ENCODE measurements at regions not wholly inside any gene's neighbourhood (a gene's known extent, or its start where the extent isn't known, plus 50 kb on each side); places are given as distances from the start of the nearest gene placed in this dataset.

- no peak overlapping the region for H3K27ac ChIP-seq (ENCODE audit: insufficient read depth, low read length, poor library complexity, severe bottlenecking)
Measured at GRCh38 chr3:72093992-72094334, 309.0 kb upstream of the PROK2 start.

GRCh38 chr3:72093270-72093991 lies 308.5 kb upstream of the PROK2 start:
- peaks cover 5% of the 10 kb centered on the region for H3K27me3 Mint-ChIP-seq
- Histone ChIP-seq H3K9me3 (ENCODE audit: control insufficient read depth in 2 of 2, low read length in 2 of 2) (no peaks in the 10 kb centered on the region), H3K36me3 (ENCODE audit: control insufficient read depth, insufficient read depth, low read length) (no peaks in the 10 kb centered on the region), H3K27me3 (ENCODE audit: control insufficient read depth, insufficient read depth, low read length) (no peaks in the 10 kb centered on the region), H3K4me1 (ENCODE audit: control insufficient read depth, insufficient read depth, low read length, poor library complexity, severe bottlenecking) (no peaks in the 10 kb centered on the region), H3K27ac (ENCODE audit: insufficient read depth, low read length, poor library complexity, severe bottlenecking) (no peak overlapping the region), H3K4me3 (ENCODE audit: low read depth, low read length) (no peak overlapping the region)
- H3K4me3 Mint-ChIP-seq: no peak overlapping the region
- H3K9me3 Mint-ChIP-seq: no peaks in the 10 kb centered on the region
- peak in 1 of 3 donors; percentile 89 for DNase-seq
- H3K4me1 Mint-ChIP-seq: peaks cover 0 to 6% (median 4%) of the 10 kb centered on the region in 4 donors
- H3K36me3 Mint-ChIP-seq: no peaks in the 10 kb centered on the region
- ATAC-seq (ENCODE audit: low read depth in 2 of 2): no peak
- peak overlapping the region in 1 of 3 donors; percentile 12 for H3K27ac Mint-ChIP-seq

More at GRCh38 chr3:72093992-72094334, 309.0 kb upstream of the PROK2 start:
- Histone ChIP-seq H3K9me3 (ENCODE audit: control insufficient read depth in 2 of 2, low read length in 2 of 2) (no peaks in the 10 kb centered on the region), H3K27me3 (ENCODE audit: control insufficient read depth, insufficient read depth, low read length) (no peaks in the 10 kb centered on the region), H3K4me3 (ENCODE audit: low read depth, low read length) (no peak overlapping the region), H3K4me1 (ENCODE audit: control insufficient read depth, insufficient read depth, low read length, poor library complexity, severe bottlenecking) (no peaks in the 10 kb centered on the region), H3K36me3 (ENCODE audit: control insufficient read depth, insufficient read depth, low read length) (no peaks in the 10 kb centered on the region)
- Mint-ChIP-seq H3K36me3 (no peaks in the 10 kb centered on the region), H3K4me1 (peaks cover 0 to 6% (median 4%) of the 10 kb centered on the region in 4 donors), H3K9me3 (no peaks in the 10 kb centered on the region), H3K27ac (peak overlapping the region in 1 of 3 donors; percentile 12), H3K4me3 (no peak overlapping the region), H3K27me3 (peaks cover 5% of the 10 kb centered on the region)
- no peak for ATAC-seq (ENCODE audit: low read depth in 2 of 2)
- DNase-seq: no peak

GRCh38 chr3:72092778-72093177 lies 307.8 kb upstream of the PROK2 start:
- H3K27me3 ChIP-seq (ENCODE audit: control insufficient read depth, insufficient read depth, low read length): no peaks in the 10 kb centered on the region
- DNase-seq (no peak), ATAC-seq (ENCODE audit: low read depth in 2 of 2) (no peak)
- H3K4me3 ChIP-seq (ENCODE audit: low read depth, low read length): no peak overlapping the region
- H3K27ac ChIP-seq (ENCODE audit: insufficient read depth, low read length, poor library complexity, severe bottlenecking): no peak overlapping the region
- H3K4me1 ChIP-seq (ENCODE audit: control insufficient read depth, insufficient read depth, low read length, poor library complexity, severe bottlenecking): no peaks in the 10 kb centered on the region
- H3K9me3 Mint-ChIP-seq: no peaks in the 10 kb centered on the region
- no peaks in the 10 kb centered on the region for H3K36me3 Mint-ChIP-seq
- H3K27ac Mint-ChIP-seq: no peak overlapping the region
- no peak overlapping the region for H3K4me3 Mint-ChIP-seq
- H3K4me1 Mint-ChIP-seq: peaks cover 0 to 6% (median 4%) of the 10 kb centered on the region in 4 donors
- H3K36me3 ChIP-seq (ENCODE audit: control insufficient read depth, insufficient read depth, low read length): no peaks in the 10 kb centered on the region
- H3K9me3 ChIP-seq (ENCODE audit: control insufficient read depth in 2 of 2, low read length in 2 of 2): no peaks in the 10 kb centered on the region
- peaks cover 4% of the 10 kb centered on the region for H3K27me3 Mint-ChIP-seq

GRCh38 chr3:72088486-72089025 lies 303.6 kb upstream of the PROK2 start:
- no peak for DNase-seq
- H3K4me3 Mint-ChIP-seq: no peak overlapping the region
- no peaks in the 10 kb centered on the region for H3K27me3 Mint-ChIP-seq
- H3K9me3 Mint-ChIP-seq: no peaks in the 10 kb centered on the region
- Histone ChIP-seq H3K4me3 (ENCODE audit: low read depth, low read length) (no peak overlapping the region), H3K36me3 (ENCODE audit: control insufficient read depth, insufficient read depth, low read length) (no peaks in the 10 kb centered on the region), H3K27me3 (ENCODE audit: control insufficient read depth, insufficient read depth, low read length) (no peaks in the 10 kb centered on the region), H3K9me3 (ENCODE audit: control insufficient read depth in 2 of 2, low read length in 2 of 2) (no peaks in the 10 kb centered on the region), H3K4me1 (ENCODE audit: control insufficient read depth, insufficient read depth, low read length, poor library complexity, severe bottlenecking) (no peaks in the 10 kb centered on the region), H3K27ac (ENCODE audit: insufficient read depth, low read length, poor library complexity, severe bottlenecking) (no peak overlapping the region)
- H3K36me3 Mint-ChIP-seq: no peaks in the 10 kb centered on the region
- H3K27ac Mint-ChIP-seq: no peak overlapping the region
- peaks cover 0 to 4% (median 0%) of the 10 kb centered on the region in 4 donors for H3K4me1 Mint-ChIP-seq
- ATAC-seq (ENCODE audit: low read depth in 2 of 2): no peak

GRCh38 chr3:72087420-72087819 lies 302.5 kb upstream of the PROK2 start:
- no peaks in the 10 kb centered on the region for H3K36me3 Mint-ChIP-seq
- Histone ChIP-seq H3K36me3 (ENCODE audit: control insufficient read depth, insufficient read depth, low read length) (no peaks in the 10 kb centered on the region), H3K4me3 (ENCODE audit: low read depth, low read length) (no peak overlapping the region), H3K27ac (ENCODE audit: insufficient read depth, low read length, poor library complexity, severe bottlenecking) (no peak overlapping the region), H3K9me3 (ENCODE audit: control insufficient read depth in 2 of 2, low read length in 2 of 2) (no peaks in the 10 kb centered on the region), H3K27me3 (ENCODE audit: control insufficient read depth, insufficient read depth, low read length) (no peaks in the 10 kb centered on the region), H3K4me1 (ENCODE audit: control insufficient read depth, insufficient read depth, low read length, poor library complexity, severe bottlenecking) (no peaks in the 10 kb centered on the region)
- H3K4me3 Mint-ChIP-seq: no peak overlapping the region
- DNase-seq (no peak), ATAC-seq (ENCODE audit: low read depth in 2 of 2) (no peak)
- peaks cover 0 to 7% (median 3%) of the 10 kb centered on the region in 4 donors for H3K4me1 Mint-ChIP-seq
- H3K27me3 Mint-ChIP-seq: peaks cover 3% of the 10 kb centered on the region
- no peak overlapping the region for H3K27ac Mint-ChIP-seq
- H3K9me3 Mint-ChIP-seq: no peaks in the 10 kb centered on the region

GRCh38 chr3:72086743-72087087 lies 301.8 kb upstream of the PROK2 start:
- Mint-ChIP-seq H3K4me3 (no peak overlapping the region), H3K9me3 (no peaks in the 10 kb centered on the region), H3K36me3 (no peaks in the 10 kb centered on the region), H3K27me3 (peaks cover 10% of the 10 kb centered on the region), H3K4me1 (peaks cover 0 to 7% (median 3%) of the 10 kb centered on the region in 4 donors), H3K27ac (peak overlapping the region in 1 of 3 donors; percentile 62)
- Histone ChIP-seq H3K27me3 (ENCODE audit: control insufficient read depth, insufficient read depth, low read length) (no peaks in the 10 kb centered on the region), H3K27ac (ENCODE audit: insufficient read depth, low read length, poor library complexity, severe bottlenecking) (no peak overlapping the region), H3K36me3 (ENCODE audit: control insufficient read depth, insufficient read depth, low read length) (no peaks in the 10 kb centered on the region), H3K4me3 (ENCODE audit: low read depth, low read length) (no peak overlapping the region), H3K9me3 (ENCODE audit: control insufficient read depth in 2 of 2, low read length in 2 of 2) (no peaks in the 10 kb centered on the region), H3K4me1 (ENCODE audit: control insufficient read depth, insufficient read depth, low read length, poor library complexity, severe bottlenecking) (no peaks in the 10 kb centered on the region)
- DNase-seq (no peak), ATAC-seq (ENCODE audit: low read depth in 2 of 2) (no peak)

- H3K27me3 ChIP-seq (ENCODE audit: control insufficient read depth, insufficient read depth, low read length): no peaks in the 10 kb centered on the region
- H3K9me3 Mint-ChIP-seq: no peaks in the 10 kb centered on the region
Measured at GRCh38 chr3:72086042-72086742, 301.2 kb upstream of the PROK2 start.

More at GRCh38 chr3:72086042-72086742, 301.2 kb upstream of the PROK2 start:
- no peak overlapping the region for H3K4me3 Mint-ChIP-seq
- DNase-seq (no peak), ATAC-seq (ENCODE audit: low read depth in 2 of 2) (no peak)
- Histone ChIP-seq H3K4me3 (ENCODE audit: low read depth, low read length) (no peak overlapping the region), H3K36me3 (ENCODE audit: control insufficient read depth, insufficient read depth, low read length) (no peaks in the 10 kb centered on the region), H3K9me3 (ENCODE audit: control insufficient read depth in 2 of 2, low read length in 2 of 2) (no peaks in the 10 kb centered on the region), H3K27ac (ENCODE audit: insufficient read depth, low read length, poor library complexity, severe bottlenecking) (no peak overlapping the region), H3K4me1 (ENCODE audit: control insufficient read depth, insufficient read depth, low read length, poor library complexity, severe bottlenecking) (no peaks in the 10 kb centered on the region)
- H3K27me3 Mint-ChIP-seq: peaks cover 10% of the 10 kb centered on the region
- H3K27ac Mint-ChIP-seq: no peak overlapping the region
- peaks cover 0 to 7% (median 3%) of the 10 kb centered on the region in 4 donors for H3K4me1 Mint-ChIP-seq
- H3K36me3 Mint-ChIP-seq: no peaks in the 10 kb centered on the region
